ENCODE measurements at regions not wholly inside any gene's neighbourhood (a gene's known extent, or its start where the extent isn't known, plus 50 kb on each side); places are given as distances from the start of the nearest gene placed in this dataset.

DNA sequence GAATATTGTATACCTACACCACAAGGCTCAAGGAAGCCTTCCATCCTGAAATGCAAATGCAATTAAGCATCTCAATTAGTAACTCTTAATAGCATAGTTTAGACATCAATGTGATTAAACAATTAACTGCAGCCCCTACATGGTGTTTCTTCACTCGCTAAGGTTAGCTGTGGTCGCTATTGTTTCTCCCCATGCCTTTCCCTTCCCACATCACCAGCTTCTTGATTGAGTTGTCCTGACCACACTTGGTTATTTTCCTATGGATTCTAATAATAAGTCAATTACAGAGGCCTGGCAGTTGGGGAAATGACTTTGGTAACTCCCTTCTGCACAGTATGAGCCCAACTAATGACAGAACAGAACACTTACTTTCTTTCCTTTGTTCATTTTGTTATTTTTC is 265.0 kb downstream of the ADAMTS20 start:
- Histone ChIP-seq H3K79me2 (ENCODE audit: insufficient read depth, low read length) (no peaks in the 10 kb centered on the region), H4K8ac (replicated peaks; ENCODE audit: insufficient read length, low read depth, low read length) (no peak overlapping the region), H3K4ac (ENCODE audit: low read depth, low read length) (no peak overlapping the region), H2AFZ (ENCODE audit: low read length) (no peak overlapping the region), H3K27ac (ENCODE audit: insufficient read length, low read depth, low read length) (no peak overlapping the region), H3K9ac (ENCODE audit: extremely low read depth, insufficient read length, low read length) (no peak overlapping the region), H3K14ac (ENCODE audit: insufficient read depth, low read length) (no peak overlapping the region), H3T11ph (ENCODE audit: low read length) (no peak overlapping the region), H2AK5ac (ENCODE audit: insufficient read length, low read length) (no peak overlapping the region), H4K5ac (ENCODE audit: insufficient read length, low read depth, low read length) (no peak overlapping the region), H3K79me1 (ENCODE audit: insufficient read depth, low read depth, low read length, poor library complexity, severe bottlenecking) (no peaks in the 10 kb centered on the region), H3K23ac (ENCODE audit: insufficient read length, low read depth, low read length) (no peak overlapping the region), H4K91ac (ENCODE audit: insufficient read length, low read depth, low read length) (no peak overlapping the region), H2BK120ac (ENCODE audit: low read depth, low read length, poor library complexity, severe bottlenecking) (no peak overlapping the region), H3K4me1 (ENCODE audit: insufficient read depth, low read length) (no peaks in the 10 kb centered on the region), H4K20me1 (ENCODE audit: control insufficient read depth, insufficient read depth, insufficient read length) (no peaks in the 10 kb centered on the region), H3K4me2 (ENCODE audit: insufficient read depth, insufficient read length, low read length) (no peak overlapping the region), H3K9me3 (ENCODE audit: control insufficient read depth, low read depth, low read length) (no peaks in the 10 kb centered on the region), H2BK5ac (ENCODE audit: insufficient read length, low read length) (no peak overlapping the region), H3K27me3 (ENCODE audit: insufficient read depth, low read length) (no peaks in the 10 kb centered on the region), H3K23me2 (ENCODE audit: insufficient read length, low read depth, low read length, poor library complexity, severe bottlenecking) (no peaks in the 10 kb centered on the region), H2BK15ac (ENCODE audit: low read depth, low read length) (no peak overlapping the region), H2BK12ac (ENCODE audit: insufficient read length, low read depth, low read length) (no peak overlapping the region), H3K56ac (ENCODE audit: insufficient read length, low read depth, low read length) (no peak overlapping the region), H2BK20ac (ENCODE audit: low read depth, low read length, poor library complexity, severe bottlenecking) (no peak overlapping the region), H3K18ac (ENCODE audit: insufficient read length, low read depth, low read length) (no peak overlapping the region)
- H3K27me3 Mint-ChIP-seq (ENCODE audit: low read depth), result no peaks in the 10 kb centered on the region
- TF ChIP-seq CTCF (conservative IDR thresholded peaks at IDR 0.05), result no peak
- no peaks in the 10 kb centered on the region for H3K9me3 Mint-ChIP-seq
- no peak for DNase-seq
- H3K4me3 Mint-ChIP-seq, result no peak overlapping the region
- H3K4me1 Mint-ChIP-seq, result peaks cover 0 to 6% of the 10 kb centered on the region in 2 experiments; a peak in 1 of 4 replicates
- H3K36me3 Mint-ChIP-seq (ENCODE audit: insufficient read depth in 1 of 3, low read depth in 3 of 3), result no peaks in the 10 kb centered on the region
- H3K27ac Mint-ChIP-seq, result no peak overlapping the region
- no CpG with 5 or more reads among the region's 2 CpGs for WGBS (ENCODE audit: extremely low coverage, insufficient read length, low lambda C conversion rate)
